ENCODE measurements at regions not wholly inside any gene's neighbourhood (a gene's known extent, or its start where the extent isn't known, plus 50 kb on each side); places are given as distances from the start of the nearest gene placed in this dataset.

DNA sequence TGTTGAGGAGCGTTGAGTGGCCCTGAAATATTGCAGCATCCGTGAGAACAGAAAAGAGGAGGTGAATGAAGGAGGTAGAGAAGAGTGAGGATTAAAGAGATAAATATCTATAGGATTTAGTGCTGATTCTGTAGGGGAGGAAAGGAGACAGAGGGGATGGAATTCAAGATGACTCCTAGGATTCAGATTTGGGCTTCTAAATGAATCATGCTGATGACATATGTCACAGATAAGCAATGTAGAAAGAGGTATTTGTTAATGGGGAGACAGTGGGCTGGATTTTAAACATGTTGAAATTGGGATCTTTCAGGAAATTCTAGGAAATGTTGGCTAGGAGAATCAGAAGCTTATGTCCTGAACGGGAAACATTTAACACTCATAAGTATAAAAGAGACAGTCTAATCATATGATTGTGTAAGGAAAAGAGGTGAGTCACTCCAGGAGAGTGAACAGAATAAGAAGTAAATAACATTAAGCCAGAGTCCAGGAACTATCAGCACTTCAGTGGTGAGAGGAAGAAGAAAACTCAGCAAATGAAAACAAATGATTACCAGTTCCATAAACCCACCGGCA is 58.1 kb upstream of the DIO2 start:
- Histone ChIP-seq H3K9me3 (ENCODE audit: low read depth, low read length) (no peaks in the 10 kb centered on the region), H2AFZ (ENCODE audit: low read length) (peak overlapping the region; percentile 47), H3K27ac (ENCODE audit: low read depth, low read length) (no peak overlapping the region), H3K4me3 (ENCODE audit: insufficient read depth, low read length) (no peak overlapping the region), H3K27me3 (ENCODE audit: insufficient read depth, low read length) (no peaks in the 10 kb centered on the region), H3K4me2 (ENCODE audit: insufficient read depth, low read length) (peak overlapping the region; percentile 0), H3K4me1 (ENCODE audit: insufficient read depth, low read length) (no peaks in the 10 kb centered on the region), H3K36me3 (ENCODE audit: insufficient read depth, low read length) (no peaks in the 10 kb centered on the region), H3K79me2 (ENCODE audit: insufficient read depth, low read length) (no peaks in the 10 kb centered on the region), H4K20me1 (ENCODE audit: insufficient read depth, low read length) (no peaks in the 10 kb centered on the region)
- no peak for DNase-seq (ENCODE audit: insufficient read length, low spot score, missing footprints)
- TF ChIP-seq, protein P1, sequence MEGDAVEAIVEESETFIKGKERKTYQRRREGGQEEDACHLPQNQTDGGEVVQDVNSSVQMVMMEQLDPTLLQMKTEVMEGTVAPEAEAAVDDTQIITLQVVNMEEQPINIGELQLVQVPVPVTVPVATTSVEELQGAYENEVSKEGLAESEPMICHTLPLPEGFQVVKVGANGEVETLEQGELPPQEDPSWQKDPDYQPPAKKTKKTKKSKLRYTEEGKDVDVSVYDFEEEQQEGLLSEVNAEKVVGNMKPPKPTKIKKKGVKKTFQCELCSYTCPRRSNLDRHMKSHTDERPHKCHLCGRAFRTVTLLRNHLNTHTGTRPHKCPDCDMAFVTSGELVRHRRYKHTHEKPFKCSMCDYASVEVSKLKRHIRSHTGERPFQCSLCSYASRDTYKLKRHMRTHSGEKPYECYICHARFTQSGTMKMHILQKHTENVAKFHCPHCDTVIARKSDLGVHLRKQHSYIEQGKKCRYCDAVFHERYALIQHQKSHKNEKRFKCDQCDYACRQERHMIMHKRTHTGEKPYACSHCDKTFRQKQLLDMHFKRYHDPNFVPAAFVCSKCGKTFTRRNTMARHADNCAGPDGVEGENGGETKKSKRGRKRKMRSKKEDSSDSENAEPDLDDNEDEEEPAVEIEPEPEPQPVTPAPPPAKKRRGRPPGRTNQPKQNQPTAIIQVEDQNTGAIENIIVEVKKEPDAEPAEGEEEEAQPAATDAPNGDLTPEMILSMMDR (IDR thresholded peaks at IDR 0.05; ENCODE audit: extremely low read depth, low read depth, low read length), result no peak

DNA sequence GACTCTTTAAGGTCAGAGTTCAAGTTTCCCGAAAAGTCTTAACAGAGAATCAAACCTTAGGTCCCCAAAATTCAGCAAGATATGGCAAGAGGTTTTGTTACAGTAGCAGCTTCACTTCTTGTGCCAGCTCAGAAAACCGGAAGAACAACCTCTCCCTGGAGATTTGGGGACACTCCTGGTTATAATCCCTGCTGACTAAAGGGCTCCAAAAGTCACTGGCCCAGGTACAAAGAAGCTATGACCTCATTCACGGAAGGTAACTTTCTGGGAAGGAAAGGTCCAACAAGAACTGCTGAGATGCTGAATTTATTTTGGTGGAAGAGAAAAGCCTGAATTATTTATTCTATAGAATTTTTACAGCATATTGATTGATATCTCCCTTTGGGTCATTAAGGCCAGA is 55.6 kb upstream of the DIO2 start:
- no peaks in the 10 kb centered on the region for H3K79me2 ChIP-seq (ENCODE audit: insufficient read depth, low read length)
- H3K4me1 ChIP-seq (ENCODE audit: insufficient read depth, low read length), result no peaks in the 10 kb centered on the region
- no peak overlapping the region for H3K27ac ChIP-seq (ENCODE audit: low read depth, low read length)
- no peak overlapping the region for H3K4me2 ChIP-seq (ENCODE audit: insufficient read depth, low read length)
- no peaks in the 10 kb centered on the region for H4K20me1 ChIP-seq (ENCODE audit: insufficient read depth, low read length)
- no peaks in the 10 kb centered on the region for H3K27me3 ChIP-seq (ENCODE audit: insufficient read depth, low read length)
- no peak overlapping the region for H3K4me3 ChIP-seq (ENCODE audit: insufficient read depth, low read length)
- TF ChIP-seq, protein P1 (IDR thresholded peaks at IDR 0.05; ENCODE audit: extremely low read depth, low read depth, low read length), result no peak
- DNase-seq (ENCODE audit: insufficient read length, low spot score, missing footprints), result no peak
- no peak overlapping the region for H2AFZ ChIP-seq (ENCODE audit: low read length)
- no peaks in the 10 kb centered on the region for H3K9me3 ChIP-seq (ENCODE audit: low read depth, low read length)
- H3K36me3 ChIP-seq (ENCODE audit: insufficient read depth, low read length), result no peaks in the 10 kb centered on the region

DNA sequence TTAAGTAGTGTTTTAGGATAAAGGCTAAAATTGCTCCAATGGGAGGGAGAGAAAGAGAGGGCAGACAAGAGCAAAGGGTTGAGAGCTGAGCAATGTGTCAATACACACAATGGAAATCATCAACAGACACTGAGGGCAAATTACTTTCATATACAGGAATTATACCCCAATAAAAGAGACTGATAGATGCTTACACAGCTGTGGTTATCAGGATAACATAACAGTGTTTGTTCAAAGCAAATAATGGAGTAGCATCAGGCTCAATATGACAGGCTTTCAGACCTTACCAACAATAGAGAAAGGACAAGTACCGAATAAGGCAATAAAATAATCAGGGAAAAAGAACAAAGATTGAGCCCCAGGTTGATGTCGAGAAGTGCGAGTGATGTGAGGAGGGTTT is 53.4 kb upstream of the DIO2 start:
- no peaks in the 10 kb centered on the region for H3K4me1 ChIP-seq (ENCODE audit: insufficient read depth, low read length)
- no peaks in the 10 kb centered on the region for H4K20me1 ChIP-seq (ENCODE audit: insufficient read depth, low read length)
- DNase-seq (ENCODE audit: insufficient read length, low spot score, missing footprints), result no peak
- H3K79me2 ChIP-seq (ENCODE audit: insufficient read depth, low read length), result no peaks in the 10 kb centered on the region
- H2AFZ ChIP-seq (ENCODE audit: low read length), result no peak overlapping the region
- H3K36me3 ChIP-seq (ENCODE audit: insufficient read depth, low read length), result no peaks in the 10 kb centered on the region
- TF ChIP-seq, protein P1 (IDR thresholded peaks at IDR 0.05; ENCODE audit: extremely low read depth, low read depth, low read length), result no peak
- H3K4me3 ChIP-seq (ENCODE audit: insufficient read depth, low read length), result no peak overlapping the region
- H3K9me3 ChIP-seq (ENCODE audit: low read depth, low read length), result no peaks in the 10 kb centered on the region
- H3K27ac ChIP-seq (ENCODE audit: low read depth, low read length), result no peak overlapping the region
- no peak overlapping the region for H3K4me2 ChIP-seq (ENCODE audit: insufficient read depth, low read length)
- H3K27me3 ChIP-seq (ENCODE audit: insufficient read depth, low read length), result no peaks in the 10 kb centered on the region
